ENCODE measurements at regions not wholly inside any gene's neighbourhood (a gene's known extent, or its start where the extent isn't known, plus 50 kb on each side); places are given as distances from the start of the nearest gene placed in this dataset.

- TF ChIP-seq ZNF138 (CRISPR knock-in tag; IDR thresholded peaks at IDR 0.05; ENCODE audit: low read depth) (no peak), ZFP41 (CRISPR knock-in tag; IDR thresholded peaks at IDR 0.05; ENCODE audit: borderline replicate concordance) (no peak), TSC22D2 (CRISPR knock-in tag; IDR thresholded peaks at IDR 0.05; ENCODE audit: borderline replicate concordance) (no peak), NR0B2 (CRISPR knock-in tag; IDR thresholded peaks at IDR 0.05) (no peak), ZBED4 (CRISPR knock-in tag; IDR thresholded peaks at IDR 0.05; ENCODE audit: borderline replicate concordance) (no peak), ZBTB39 (CRISPR knock-in tag; IDR thresholded peaks at IDR 0.05) (0 out of 2 replicates have a peak, but pooled peaks have one; percentile 38), TAF1 (CRISPR knock-in tag; IDR thresholded peaks at IDR 0.05) (no peak), GABPA (IDR thresholded peaks at IDR 0.05; ENCODE audit: low read depth, low read length) (no peak), GABPA (CRISPR knock-in tag; IDR thresholded peaks at IDR 0.05; ENCODE audit: low read depth) (no peak), ZZZ3 (CRISPR knock-in tag; IDR thresholded peaks at IDR 0.05; ENCODE audit: borderline replicate concordance) (no peak), SALL1 (CRISPR knock-in tag; IDR thresholded peaks at IDR 0.05) (no peak; the same call in 1 of the 2 replicates), ZNF75D (CRISPR knock-in tag; IDR thresholded peaks at IDR 0.05; ENCODE audit: borderline replicate concordance) (no peak), PHF21A (CRISPR knock-in tag; IDR thresholded peaks at IDR 0.05) (no peak), TFDP1 (CRISPR knock-in tag; IDR thresholded peaks at IDR 0.05; ENCODE audit: borderline replicate concordance) (no peak), CEBPZ (IDR thresholded peaks at IDR 0.05; ENCODE audit: low read length) (no peak)
Measured at GRCh38 chr2:48219234-48219554, 95.3 kb upstream of the FOXN2 start (continued).
